HK-2 (cell line): ENCODE measurements at regions not wholly inside any gene's neighbourhood (a gene's known extent, or its start where the extent isn't known, plus 50 kb on each side); places are given as distances from the start of the nearest gene placed in this dataset.
"Not testable (repeated sequence)": the region's sequence is repeated elsewhere in the genome, so short reads cannot be mapped to it uniquely, and the experiment has no call there.

ENCODE experiments used
- DNase-seq: peaks from one replicate; pipeline ENCODE4 v3.0.0-alpha.2; 2018; ENCODE audit not compliant: unreplicated experiment

DNA sequence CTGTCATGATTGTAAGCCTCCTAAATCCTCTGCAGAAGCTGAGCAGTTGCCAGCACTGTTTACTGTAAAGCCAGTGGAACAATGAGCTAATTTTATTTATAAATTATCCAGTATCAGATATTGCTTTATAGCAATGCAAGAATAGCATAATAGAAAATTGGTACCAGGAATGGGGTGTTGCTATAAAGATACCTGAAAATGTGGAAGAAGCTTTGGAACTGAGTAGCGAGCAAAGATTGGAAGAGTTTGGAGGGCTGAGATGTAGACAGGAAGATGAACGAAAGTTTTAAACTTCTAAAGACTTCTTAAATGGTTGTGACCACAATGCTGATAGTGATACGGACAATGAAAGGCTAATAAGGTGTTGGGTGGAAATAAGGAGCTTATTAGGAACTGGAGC lies 917.4 kb upstream of the POT1 start:
- no peak for DNase-seq

DNA sequence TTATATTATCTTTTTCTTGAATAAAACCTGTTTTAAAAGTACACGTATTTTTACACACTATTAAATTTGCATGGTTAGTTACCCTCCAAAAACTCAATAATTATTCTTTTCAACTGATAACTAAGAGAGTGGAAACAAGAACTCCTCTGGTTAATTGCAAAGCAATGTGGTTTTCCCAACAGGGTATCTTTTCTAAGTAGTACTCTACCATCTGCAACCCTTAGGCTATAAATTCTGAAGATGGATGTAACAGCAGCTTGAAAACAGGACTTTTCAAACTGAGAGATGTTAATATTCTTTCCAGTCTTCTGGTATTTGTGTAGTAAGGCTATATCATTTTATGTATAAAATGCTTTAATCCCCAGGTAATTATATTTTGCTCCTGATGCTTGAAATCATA lies 916.1 kb upstream of the POT1 start:
- DNase-seq, result no peak

DNA sequence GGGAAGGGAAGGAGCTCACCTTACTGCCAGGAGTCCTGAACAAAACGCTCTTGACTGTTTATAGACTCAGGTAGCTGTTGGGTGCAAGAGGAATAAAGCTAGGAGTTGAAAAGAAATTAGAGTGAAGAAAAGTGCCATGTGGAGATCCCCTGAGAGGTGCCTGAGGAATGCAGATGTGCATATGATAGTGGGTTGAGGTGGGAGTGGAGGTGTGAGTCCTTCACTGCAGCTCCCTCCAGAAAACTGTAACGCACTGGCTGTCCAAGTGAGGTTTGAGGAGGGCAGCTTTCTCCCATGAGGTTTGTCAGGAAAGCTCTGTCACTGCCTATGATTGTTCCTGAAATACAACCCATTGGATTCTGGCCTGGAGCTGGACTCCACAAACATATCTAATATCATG lies 904.8 kb upstream of the POT1 start:
- DNase-seq, result no peak

DNA sequence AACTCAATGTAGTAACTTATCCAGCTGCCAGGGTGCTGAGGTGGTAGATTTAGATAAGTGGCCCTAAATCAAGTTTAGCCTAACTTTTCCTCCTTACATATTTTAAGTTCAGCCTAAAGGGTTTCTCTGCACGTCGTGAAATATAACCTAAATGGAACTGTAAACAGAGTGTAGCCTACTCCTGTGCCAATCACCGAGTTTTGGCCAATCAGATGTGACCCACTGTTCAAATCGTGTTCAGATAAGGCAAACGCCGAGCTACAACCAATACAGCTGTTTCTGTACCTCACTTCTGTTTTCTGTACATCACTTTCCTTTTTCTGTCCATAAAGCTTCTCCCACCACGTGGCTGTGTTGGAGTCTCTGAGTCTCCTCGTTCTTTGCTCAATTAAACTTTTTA lies 904.2 kb upstream of the POT1 start:
- DNase-seq, result no peak

DNA sequence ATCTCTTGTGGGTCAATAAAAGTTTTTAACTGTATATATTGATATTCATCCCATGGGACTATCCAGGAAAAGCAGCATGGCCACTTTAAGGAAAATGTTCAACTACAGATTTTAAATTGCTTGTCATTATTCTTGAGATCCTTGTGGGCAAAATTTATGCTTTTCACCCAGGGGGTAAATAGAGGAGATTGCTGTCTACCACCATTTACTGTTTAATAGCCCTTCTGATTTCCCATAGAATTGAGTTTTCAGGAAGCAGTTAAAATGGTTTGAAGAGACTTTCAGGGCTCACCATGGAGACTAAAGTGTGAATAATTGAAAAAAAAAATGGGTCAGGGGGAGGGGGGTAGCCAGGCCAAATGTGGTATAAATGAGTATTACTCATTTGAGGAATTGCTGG lies 901.1 kb upstream of the POT1 start:
- DNase-seq, result no peak

DNA sequence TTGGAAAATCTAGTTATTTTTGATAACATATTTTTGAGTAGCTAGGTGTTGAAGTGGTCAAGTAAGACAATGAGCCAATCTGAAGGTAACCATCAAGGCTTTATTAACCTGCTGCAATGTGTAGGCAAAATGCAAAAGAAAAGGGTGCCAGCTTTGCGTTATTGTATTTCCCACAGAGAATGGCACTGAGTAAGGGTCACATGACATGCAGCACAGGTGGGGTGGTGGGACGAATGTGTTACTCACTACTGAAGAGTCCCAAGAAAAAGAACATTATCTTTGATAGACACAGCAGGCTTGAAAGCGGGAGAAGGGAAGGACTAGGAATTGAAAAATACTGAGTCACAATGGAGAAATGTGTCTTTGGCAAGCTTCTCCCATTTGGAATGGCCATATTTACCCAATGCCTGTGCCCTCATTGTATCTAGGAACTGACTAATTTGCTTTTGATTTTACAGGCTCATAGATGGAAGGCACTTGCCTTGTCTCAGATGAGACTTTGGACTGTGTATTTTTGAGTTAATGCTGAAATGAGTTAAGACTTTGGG lies 898.6 kb upstream of the POT1 start:
- no peak for DNase-seq

DNA sequence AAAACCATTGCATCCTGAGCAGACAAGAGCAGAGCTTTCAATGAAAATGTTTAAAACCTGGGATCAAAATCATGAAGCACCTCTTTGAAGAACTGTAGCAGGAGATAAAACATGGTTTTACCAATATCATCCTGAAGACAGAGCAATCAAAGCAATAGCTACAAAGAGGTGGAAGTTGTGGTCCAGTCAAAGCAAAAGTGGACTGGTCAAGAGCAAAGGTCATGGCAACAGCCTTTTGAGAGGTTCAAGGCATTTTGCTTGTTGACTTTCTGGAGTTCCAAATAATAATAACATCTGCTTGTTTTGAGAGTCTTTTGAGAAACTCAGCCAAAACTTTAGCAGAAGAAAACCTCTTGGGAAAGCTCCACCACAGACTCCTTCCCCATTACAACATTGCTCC lies 893.9 kb upstream of the POT1 start:
- DNase-seq, result no peak

DNA sequence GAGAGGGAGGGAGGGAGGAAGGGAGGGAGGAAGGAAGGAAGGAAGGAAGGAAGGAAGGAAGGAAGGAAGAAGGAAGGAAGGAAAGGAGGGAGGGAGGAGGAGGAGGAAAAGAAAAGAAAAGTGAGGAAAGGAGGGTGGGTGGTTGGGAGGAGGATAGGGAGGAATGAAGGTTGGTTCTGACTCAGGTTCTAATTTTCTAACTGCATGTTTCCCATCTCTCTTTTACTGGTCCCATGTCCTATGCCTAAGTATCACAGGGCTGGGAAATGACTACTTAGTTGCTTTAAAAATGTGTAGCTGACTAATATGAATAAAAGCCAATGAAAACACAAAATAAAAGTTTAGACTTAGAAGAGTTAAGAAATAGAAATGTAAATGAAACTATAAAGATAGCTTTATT lies 890.9 kb upstream of the POT1 start:
- no peak for DNase-seq

DNA sequence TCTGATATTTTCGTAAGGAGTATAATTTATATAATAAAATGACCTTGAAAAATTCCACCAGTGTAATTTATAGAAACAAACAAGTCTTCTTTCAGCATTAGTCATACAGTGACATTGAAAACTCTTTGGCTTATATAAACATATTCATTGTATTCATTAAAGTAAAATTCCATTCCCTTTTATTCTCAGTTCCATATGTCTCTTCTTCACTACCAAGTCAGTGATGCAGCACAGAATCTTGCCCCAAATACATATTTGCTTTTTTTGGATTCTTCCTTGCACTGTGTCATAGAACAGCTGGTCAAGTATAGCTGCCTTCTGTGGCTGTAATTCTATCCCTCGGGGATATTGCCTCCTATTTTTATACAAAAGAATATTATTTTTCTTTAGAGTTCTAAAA lies 884.5 kb upstream of the POT1 start:
- DNase-seq, result no peak

DNA sequence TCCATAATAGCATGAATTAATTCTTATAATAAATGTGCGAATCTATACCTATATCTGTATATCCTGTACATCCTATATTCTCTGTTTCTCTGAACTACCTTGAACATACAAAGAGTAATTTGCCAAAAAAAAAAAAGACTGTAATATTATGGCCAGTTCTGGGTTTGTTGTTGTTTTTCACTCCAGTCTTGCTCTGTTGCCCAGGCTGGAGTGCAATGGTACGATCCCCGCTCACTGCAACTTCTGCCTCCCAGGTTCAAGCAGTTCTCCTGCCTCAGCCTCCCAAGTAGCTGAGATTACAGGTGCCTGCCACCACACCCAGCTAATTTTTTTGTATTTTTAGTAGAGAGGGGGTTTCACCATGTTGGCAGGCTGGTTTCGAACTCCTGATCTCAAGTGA lies 876.9 kb upstream of the POT1 start:
- DNase-seq, result not testable (repeated sequence)

DNA sequence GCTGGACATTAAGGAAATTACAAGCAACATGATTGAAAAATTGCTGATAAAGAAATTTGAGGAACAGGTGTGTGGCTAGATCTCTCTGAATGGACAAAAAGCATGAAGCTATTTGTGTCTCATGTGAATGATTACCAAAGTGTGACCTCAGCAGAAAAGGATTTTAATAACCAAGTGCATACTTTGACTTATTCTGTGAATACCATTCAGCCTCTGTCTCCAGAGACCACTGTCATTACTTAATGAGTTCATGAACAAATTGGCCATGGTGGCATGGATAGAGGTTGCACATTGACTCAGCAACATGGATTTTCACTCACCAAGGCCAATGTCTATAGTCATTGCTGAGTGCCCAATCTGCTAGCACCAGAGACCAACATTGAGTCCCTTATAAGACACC lies 874.6 kb upstream of the POT1 start:
- no peak for DNase-seq

DNA sequence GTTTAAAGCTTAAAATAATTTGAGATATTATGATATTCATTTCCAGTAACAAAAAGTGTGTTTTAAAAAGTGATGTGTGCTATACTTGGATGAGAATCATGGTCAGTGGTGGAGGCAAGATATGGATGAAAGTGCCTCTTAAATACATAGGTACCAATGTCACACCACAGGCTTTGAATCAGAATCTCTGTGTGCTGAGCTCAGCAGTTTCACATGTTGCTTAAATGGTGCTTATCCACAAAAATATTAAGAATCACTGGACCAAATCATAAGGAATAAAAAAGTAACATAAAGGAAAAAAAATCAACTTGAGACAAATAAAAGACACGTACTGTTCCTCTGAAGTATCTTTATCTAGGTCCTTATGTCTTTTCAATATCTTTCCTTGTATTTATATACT lies 850.5 kb upstream of the POT1 start:
- no peak for DNase-seq

DNA sequence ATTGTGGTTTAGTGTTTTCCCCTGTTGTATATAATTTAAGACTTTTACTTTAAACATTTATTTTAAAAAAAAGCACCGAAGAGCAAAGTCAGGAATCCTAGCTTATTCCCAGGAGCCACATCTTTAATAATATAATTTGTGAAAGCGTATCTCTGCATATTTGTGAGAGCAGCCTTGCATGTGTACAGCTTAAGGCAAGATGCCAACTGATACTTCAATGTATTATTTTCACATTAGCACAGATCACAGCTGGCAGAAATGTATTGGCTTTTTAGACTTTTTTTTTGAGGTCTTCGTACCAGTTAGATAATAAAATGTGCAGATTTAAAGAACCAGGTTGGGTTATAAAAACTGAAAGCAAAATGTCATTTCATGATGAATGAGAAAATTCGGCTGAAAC lies 845.7 kb upstream of the POT1 start:
- no peak for DNase-seq

DNA sequence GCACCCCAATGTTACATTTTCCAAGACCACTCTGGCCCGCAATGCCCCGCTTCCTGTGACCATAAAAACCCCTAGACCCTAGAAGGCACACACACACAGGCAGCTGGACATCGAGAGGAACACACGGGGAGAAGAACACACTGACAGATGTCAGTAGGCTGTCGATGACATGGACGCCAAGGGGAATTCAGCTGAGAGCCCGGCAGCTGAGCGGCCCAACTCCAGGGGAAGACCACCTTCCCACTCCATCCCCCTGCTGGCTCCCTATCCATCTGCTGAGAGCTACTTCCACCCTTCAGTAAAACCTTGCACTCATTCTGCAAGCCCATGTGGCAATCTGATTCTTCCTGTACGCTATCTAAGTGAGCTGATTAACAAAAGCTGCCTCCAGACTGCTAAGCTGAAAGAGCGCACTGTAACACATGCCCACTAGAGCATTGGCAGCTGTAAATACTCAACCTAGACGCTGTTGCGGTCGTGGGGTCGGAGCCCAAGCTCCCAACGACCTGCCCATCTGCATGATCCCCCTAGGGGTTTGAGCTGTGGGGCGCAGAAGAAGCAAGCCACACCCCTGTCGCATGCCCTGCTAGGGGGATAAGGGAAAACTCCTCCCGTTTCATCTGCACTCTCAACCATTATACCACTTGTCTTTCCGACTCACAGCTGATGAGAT lies 843.6 kb upstream of the POT1 start:
- DNase-seq, result no peak

DNA sequence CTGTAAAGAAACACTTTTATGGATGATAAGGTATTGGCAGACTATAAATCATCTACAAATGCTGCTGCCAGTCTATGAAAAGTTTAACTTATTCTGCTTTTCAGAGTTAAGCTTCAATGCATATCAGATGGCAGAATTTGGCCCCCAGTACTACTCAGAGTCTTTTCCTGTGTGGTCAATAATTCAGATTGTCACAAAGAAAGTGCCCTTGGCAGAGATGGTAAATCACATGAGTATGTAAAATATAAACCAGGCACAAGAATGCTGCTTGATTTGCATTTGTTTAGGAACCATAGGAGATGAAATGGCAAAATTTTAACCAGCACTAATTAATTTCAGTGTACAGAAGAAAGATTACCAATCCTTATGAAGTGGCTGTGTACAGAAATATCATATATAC lies 818.3 kb upstream of the POT1 start:
- DNase-seq, result no peak

DNA sequence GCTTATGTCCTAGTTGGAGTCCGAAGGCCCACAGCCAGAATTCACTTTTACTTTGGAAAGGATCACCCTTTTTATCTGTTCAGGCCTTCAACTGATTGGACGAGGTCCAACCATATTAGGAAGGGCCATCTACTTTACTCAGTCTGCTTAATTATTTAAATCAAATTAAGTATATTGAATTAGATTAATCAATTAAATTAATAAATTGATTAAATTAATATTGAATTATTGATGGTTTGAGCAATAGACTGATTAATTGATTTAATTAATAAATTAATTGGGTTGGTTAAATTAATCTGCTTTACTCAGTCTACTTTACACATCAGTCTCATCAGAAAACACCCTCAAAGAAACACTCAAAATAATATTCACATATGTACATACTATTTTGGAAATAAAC lies 816.9 kb upstream of the POT1 start:
- DNase-seq, result no peak

DNA sequence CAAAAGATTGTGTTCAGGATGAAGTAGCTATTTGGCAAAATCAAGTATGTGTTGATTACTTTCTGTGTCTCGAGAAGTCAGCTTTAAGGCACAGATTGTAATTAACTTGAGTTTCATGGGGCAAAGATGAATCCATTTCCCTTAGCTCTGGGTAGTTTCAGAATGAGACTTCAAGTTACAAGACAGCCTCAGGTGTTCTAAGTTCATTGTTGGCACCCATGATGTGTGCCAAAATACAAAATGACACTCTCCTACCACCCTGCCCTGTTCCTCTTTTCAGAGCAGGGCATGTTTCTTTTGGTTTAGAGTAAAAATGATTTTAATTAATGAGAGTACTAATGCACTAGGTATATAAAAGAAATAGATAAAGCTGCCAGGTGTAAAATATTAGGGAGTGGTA lies 797.6 kb upstream of the POT1 start:
- DNase-seq, result no peak

DNA sequence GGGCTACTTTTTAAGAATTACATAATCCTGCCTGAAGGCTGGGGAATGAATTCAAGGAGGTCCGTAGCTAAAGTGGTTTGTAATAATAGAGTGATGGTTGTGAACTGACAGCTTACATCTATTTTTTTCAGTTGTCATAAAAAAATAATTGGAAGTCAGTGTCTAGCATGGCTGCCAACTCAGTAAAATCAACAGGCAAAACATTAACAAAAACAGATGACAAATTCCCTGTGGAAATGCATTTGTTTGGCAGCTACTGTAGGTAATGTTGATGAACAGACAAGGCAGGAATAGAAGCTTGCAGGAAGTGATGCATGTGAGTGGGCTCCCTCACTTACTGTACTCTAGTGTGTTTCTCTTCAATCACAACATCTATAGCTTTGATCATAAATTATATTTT lies 766.0 kb upstream of the POT1 start:
- DNase-seq, result no peak

DNA sequence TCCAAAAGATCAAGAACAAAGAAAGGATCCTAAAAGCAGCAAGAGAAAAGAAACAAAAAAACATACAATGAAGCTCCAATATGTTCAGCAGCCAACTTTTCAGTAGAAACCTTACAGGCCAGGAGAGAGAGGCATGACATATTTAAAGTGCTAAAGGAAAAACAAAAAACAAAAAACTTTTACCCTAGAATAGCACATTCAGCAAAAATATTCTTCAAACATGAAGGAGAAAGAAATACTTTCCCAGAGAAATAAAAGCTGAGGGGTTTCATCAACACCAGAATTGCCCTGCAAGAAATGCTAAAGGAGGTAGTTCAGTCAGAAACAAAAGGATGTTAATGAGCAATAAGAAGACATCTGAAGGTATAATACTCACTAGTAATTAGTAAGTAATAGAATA lies 753.5 kb upstream of the POT1 start:
- DNase-seq, result no peak

DNA sequence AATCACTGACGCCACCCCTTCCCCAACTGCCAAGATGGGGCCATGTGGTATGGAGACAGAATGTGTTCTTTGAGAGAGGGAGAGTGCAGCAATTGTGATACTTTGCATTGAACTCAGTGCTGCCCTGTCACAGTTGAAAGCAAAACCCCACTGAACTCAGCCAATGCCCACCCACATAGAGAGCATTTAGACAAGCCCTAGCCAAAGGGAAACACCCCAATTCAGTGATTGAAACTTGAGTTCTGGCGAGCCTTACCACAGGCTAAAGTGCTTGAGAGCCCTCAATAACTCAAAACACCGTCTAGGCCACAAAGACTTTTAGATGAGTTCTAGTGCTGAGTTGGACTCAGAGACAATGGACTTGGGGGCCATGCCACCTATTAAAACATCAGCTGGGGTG lies 751.9 kb upstream of the POT1 start:
- no peak for DNase-seq

DNA sequence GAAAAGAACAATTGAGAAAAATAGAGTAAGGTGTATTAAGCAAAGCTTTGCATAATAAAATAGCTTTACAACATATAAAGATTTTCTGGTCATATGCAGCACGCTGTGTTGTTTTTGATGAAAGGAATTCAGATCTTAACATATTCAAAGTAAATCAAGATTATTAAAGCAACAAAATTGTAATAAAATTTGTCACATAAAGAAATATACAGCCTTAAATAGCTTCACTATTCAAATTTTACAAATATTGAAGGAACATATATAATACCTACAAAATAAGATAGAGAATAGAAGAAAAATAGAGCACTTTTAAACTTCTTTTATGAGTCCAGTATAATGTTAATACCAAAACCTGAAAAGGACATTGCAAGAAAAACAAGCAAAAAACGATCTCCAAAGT lies 749.1 kb upstream of the POT1 start:
- DNase-seq, result no peak

DNA sequence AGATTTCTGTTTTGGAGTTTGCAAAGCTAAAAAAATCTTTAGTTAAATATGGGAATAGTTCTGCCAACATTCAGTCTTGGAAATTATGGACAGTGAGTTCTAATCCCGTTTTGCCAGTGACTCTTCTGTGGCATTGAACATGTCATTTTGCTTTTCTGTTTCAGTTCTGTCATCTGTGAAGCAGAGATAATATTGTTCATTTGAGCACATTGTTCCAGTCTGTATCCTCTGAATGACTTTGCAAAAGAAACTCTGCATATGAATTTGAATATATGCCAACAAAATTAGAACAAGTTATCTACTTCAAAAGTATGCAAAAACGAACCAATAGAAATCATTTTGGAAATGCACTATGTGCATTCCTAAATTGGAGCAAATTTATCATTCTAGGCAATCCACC lies 746.0 kb upstream of the POT1 start:
- no peak for DNase-seq

DNA sequence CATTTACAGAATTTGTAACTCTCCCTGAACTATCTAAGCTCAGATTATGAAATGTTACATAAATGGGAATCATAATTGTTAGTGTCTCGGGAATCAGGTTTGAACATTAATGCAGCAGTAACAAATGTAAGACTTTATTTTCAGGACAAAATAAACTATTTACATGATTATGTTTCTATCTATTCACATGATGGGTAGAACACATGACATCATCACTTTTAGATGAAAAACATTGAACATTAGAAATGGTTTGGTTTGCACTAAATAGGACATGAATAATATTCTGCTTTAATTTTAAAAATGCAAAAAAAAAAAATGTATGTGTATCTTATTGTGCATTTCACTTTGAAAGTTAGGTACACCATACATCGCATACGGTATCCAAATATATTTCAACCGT lies 745.5 kb upstream of the POT1 start:
- no peak for DNase-seq

DNA sequence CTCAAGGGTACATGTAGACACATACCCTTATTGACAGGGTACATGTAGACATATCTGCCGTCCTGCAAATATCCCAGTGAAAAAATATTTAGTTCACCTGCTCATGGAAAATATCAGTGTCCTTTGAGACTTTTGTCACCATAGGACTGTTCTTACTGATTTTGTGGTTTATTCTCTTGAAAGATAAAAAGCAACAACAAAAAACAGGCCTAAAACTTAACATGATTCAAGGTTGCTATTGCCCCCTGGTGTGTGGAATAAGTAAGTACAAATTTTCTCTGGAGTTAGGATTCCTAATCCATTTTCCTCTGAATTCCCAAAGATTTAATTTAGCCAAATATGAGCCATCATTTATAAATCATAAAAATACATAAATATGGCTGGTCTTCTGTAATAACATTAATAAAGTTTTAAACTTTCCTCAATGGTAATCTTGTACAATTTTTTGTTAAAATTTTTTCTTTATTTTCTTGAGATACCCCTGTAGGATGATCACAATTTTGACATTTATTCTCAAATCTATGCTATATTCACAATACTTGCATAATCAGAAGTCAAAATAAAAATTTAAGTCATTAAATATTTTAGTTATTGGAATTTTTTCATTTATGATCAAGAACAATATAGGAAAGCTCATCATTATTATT lies 741.4 kb upstream of the POT1 start:
- no peak for DNase-seq
